Osteoblast (primary cell): ENCODE measurements at regions not wholly inside any gene's neighbourhood (a gene's known extent, or its start where the extent isn't known, plus 50 kb on each side); places are given as distances from the start of the nearest gene placed in this dataset.

Source experiments
- DNase-seq: peaks from one replicate; pipeline ENCODE4 v3.0.0; 2011; ENCODE audit warnings: low spot score, mixed read lengths; ENCODE audit not compliant: insufficient read length; ENCODE audit errors: missing footprints
- H2AFZ ChIP-seq: 2 replicates; pipeline ENCODE4 v1.6.0; 2011; ENCODE audit warnings: mild to moderate bottlenecking, low read length
- H3K27ac ChIP-seq: 2 replicates; pipeline ENCODE4 v1.5.1; 2011; ENCODE audit warnings: mild to moderate bottlenecking, low read depth, low read length, moderate library complexity
- H3K27me3 ChIP-seq: 2 replicates; pipeline ENCODE4 v1.6.0; 2012; ENCODE audit warnings: mild to moderate bottlenecking, control low read depth, inconsistent platforms, low read length, moderate library complexity; ENCODE audit not compliant: insufficient read depth
- H3K36me3 ChIP-seq: 2 replicates; pipeline ENCODE4 v1.5.1; 2011; ENCODE audit warnings: mild to moderate bottlenecking, low read length, control low read depth, moderate library complexity; ENCODE audit not compliant: insufficient read depth
- H3K4me1 ChIP-seq: 2 replicates; pipeline ENCODE4 v1.5.1; 2011; ENCODE audit warnings: mild to moderate bottlenecking, low read length, control low read depth, moderate library complexity; ENCODE audit not compliant: insufficient read depth
- H3K4me2 ChIP-seq: 2 replicates; pipeline ENCODE4 v1.6.0; 2011; ENCODE audit warnings: mild to moderate bottlenecking, low read length; ENCODE audit not compliant: insufficient read depth
- H3K4me3 ChIP-seq: fragments of 200-600 bp; sonication (generic); 3 replicates; pipeline ENCODE4 v1.5.1; 2012; ENCODE audit warnings: mild to moderate bottlenecking, low read length, inconsistent platforms; ENCODE audit not compliant: insufficient read depth
- H3K79me2 ChIP-seq: 2 replicates; pipeline ENCODE4 v1.6.0; 2012; ENCODE audit warnings: mild to moderate bottlenecking, low read length, control low read depth, inconsistent platforms; ENCODE audit not compliant: insufficient read depth
- H3K9me3 ChIP-seq: 2 replicates; pipeline ENCODE4 v1.5.1; 2011; ENCODE audit warnings: low read depth, low read length, control low read depth
- H4K20me1 ChIP-seq: 2 replicates; pipeline ENCODE4 v1.6.0; 2012; ENCODE audit warnings: mild to moderate bottlenecking, low read length, control low read depth; ENCODE audit not compliant: insufficient read depth
- TF ChIP-seq, protein P1 (sequence below): IDR thresholded peaks from 2 replicates; pipeline ENCODE4 v1.5.1; 2011; ENCODE audit warnings: mild to moderate bottlenecking, low read depth, low read length, moderate library complexity; ENCODE audit errors: extremely low read depth

DNA sequence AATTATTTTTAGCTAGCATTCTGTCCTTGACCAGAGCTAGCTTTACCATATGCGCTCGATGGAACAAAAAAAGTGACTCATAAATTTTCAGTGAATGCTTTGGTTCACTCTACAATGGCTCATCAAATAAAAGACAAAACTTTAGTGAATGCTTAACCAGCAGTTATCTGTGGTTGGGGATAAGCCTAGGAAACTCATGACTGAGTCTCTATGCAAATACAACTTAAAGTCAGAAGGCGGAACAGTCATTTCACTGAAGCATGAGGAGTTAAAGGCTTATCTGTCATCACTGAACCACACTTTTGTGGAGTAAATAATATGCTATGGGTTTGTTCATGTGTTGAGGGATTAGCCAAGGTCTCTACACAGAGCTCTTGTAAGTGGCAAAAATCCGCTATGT, 308.4 kb downstream of the SQOR start:
- Histone ChIP-seq H3K9me3 (no peaks in the 10 kb centered on the region), H3K27ac (no peak overlapping the region), H4K20me1 (no peaks in the 10 kb centered on the region), H3K4me2 (no peak overlapping the region), H3K36me3 (no peaks in the 10 kb centered on the region), H3K4me3 (no peak overlapping the region), H3K79me2 (no peaks in the 10 kb centered on the region), H2AFZ (no peak overlapping the region), H3K27me3 (no peaks in the 10 kb centered on the region), H3K4me1 (no peaks in the 10 kb centered on the region)
- no peak for DNase-seq
- TF ChIP-seq, protein P1, sequence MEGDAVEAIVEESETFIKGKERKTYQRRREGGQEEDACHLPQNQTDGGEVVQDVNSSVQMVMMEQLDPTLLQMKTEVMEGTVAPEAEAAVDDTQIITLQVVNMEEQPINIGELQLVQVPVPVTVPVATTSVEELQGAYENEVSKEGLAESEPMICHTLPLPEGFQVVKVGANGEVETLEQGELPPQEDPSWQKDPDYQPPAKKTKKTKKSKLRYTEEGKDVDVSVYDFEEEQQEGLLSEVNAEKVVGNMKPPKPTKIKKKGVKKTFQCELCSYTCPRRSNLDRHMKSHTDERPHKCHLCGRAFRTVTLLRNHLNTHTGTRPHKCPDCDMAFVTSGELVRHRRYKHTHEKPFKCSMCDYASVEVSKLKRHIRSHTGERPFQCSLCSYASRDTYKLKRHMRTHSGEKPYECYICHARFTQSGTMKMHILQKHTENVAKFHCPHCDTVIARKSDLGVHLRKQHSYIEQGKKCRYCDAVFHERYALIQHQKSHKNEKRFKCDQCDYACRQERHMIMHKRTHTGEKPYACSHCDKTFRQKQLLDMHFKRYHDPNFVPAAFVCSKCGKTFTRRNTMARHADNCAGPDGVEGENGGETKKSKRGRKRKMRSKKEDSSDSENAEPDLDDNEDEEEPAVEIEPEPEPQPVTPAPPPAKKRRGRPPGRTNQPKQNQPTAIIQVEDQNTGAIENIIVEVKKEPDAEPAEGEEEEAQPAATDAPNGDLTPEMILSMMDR: no peak

DNA sequence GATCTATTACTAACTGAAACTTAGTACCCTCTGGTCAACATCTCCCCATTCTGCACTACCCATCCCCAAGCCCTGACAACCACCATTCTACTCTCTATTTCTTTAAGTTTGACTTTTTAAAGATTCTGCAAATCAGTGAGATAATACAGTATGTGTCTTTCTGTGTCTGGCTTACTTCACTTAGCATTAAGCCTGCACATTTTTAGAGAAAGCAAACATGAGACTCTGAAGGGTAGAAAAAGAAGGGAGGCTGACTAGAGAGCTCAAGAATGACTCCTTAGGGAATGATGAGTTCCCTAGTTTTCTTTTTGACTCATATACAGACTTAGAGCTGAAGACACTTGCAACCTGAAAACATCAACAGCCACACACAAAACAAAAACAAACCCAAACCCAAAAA, 311.3 kb downstream of the SQOR start:
- no peaks in the 10 kb centered on the region for H4K20me1 ChIP-seq
- H3K27ac ChIP-seq: no peak overlapping the region
- no peaks in the 10 kb centered on the region for H3K36me3 ChIP-seq
- TF ChIP-seq, protein P1: no peak
- no peak overlapping the region for H3K4me3 ChIP-seq
- H3K79me2 ChIP-seq: no peaks in the 10 kb centered on the region
- H2AFZ ChIP-seq: no peak overlapping the region
- no peaks in the 10 kb centered on the region for H3K27me3 ChIP-seq
- no peaks in the 10 kb centered on the region for H3K9me3 ChIP-seq
- no peak overlapping the region for H3K4me2 ChIP-seq
- no peaks in the 10 kb centered on the region for H3K4me1 ChIP-seq
- DNase-seq: no peak

DNA sequence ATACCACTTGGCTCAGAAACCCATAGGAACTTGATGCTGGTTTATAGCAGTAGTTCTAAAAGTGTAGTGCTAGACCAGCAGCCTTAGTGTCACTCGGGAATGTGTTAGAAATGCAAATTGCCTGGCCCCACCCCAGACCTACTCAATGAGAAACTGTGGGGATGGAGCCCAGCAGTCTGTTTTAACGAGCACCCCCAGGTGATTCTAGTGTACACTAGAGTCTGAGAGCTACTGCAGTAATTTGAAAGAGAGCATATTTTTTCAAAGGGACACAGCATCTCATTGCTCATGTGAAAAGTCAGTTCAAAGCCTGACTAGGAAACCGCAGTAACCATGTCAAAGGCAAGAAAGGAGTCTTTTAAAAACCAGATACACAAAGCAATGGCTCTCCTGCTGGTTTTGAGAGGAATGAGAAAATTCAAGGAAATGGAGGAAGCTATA, 313.4 kb downstream of the SQOR start:
- Histone ChIP-seq H3K9me3 (no peaks in the 10 kb centered on the region), H3K4me2 (no peak overlapping the region), H3K4me3 (no peak overlapping the region), H3K79me2 (no peaks in the 10 kb centered on the region), H4K20me1 (no peaks in the 10 kb centered on the region), H2AFZ (no peak overlapping the region), H3K27ac (no peak overlapping the region), H3K36me3 (no peaks in the 10 kb centered on the region), H3K4me1 (no peaks in the 10 kb centered on the region), H3K27me3 (no peaks in the 10 kb centered on the region)
- no peak for DNase-seq
- TF ChIP-seq, protein P1: no peak

GRCh38 chr15:45958924-45959323, 324.1 kb downstream of the SQOR start:
- no peaks in the 10 kb centered on the region for H4K20me1 ChIP-seq
- no peak overlapping the region for H3K4me2 ChIP-seq
- no peak overlapping the region for H3K4me3 ChIP-seq
- no peak overlapping the region for H3K27ac ChIP-seq
- no peaks in the 10 kb centered on the region for H3K9me3 ChIP-seq
- no peak for DNase-seq
- H3K4me1 ChIP-seq: no peaks in the 10 kb centered on the region
- TF ChIP-seq, protein P1: no peak
- H3K79me2 ChIP-seq: no peaks in the 10 kb centered on the region
- no peaks in the 10 kb centered on the region for H3K27me3 ChIP-seq
- H3K36me3 ChIP-seq: no peaks in the 10 kb centered on the region
- no peak overlapping the region for H2AFZ ChIP-seq
